22Rv1 (cell line): ENCODE measurements at regions not wholly inside any gene's neighbourhood (a gene's known extent, or its start where the extent isn't known, plus 50 kb on each side); places are given as distances from the start of the nearest gene placed in this dataset.

ENCODE experiments used
- CTCF ChIP-seq: fragments of 450-650 bp; IDR thresholded peaks from 2 replicates; pipeline ENCODE4 v1.5.1; 2017; ENCODE audit warnings: mild to moderate bottlenecking
- ZFX ChIP-seq: fragments of 450-650 bp; IDR thresholded peaks from 2 replicates; pipeline ENCODE4 v1.6.1; 2017; ENCODE audit warnings: antibody characterized with exemption, borderline replicate concordance

GRCh38 chr6:79864421-79864820, 82.9 kb downstream of the ELOVL4 start:
- TF ChIP-seq CTCF (no peak), ZFX (no peak)
